ENCODE measurements at regions not wholly inside any gene's neighbourhood (a gene's known extent, or its start where the extent isn't known, plus 50 kb on each side); places are given as distances from the start of the nearest gene placed in this dataset.

DNA sequence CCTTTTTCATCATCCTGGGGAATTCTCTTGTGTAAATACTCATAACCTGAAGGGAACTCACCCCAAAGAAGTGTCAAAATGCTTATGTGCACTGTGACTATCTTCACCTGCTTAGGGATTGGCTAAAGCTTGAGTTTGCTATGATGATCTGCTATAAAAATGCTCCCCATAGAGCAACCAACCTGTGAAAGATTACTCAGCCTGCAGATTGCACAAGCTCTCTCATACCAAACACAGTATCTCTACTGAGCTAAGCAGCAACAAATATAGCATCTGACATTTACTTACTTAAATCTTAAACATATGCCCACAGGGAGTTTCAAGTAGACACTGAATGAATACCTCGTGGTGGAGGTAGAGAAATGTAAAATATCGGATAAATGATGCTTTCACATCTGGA, 725.8 kb downstream of the MRPL39 start:
- no peak overlapping the region for H3K27ac Mint-ChIP-seq
- no peak overlapping the region for H2AFZ ChIP-seq (ENCODE audit: insufficient read depth, low read depth, low read length, poor library complexity, severe bottlenecking)
- H3K4me3 ChIP-seq (ENCODE audit: control extremely low read depth in 1 of 5, extremely low read depth in 1 of 5, insufficient read depth in 1 of 5, low read depth in 2 of 5, low read length in 4 of 5) = no peak overlapping the region
- WGBS (ENCODE audit: insufficient coverage) = 100% methylated on average over 1 of the region's 2 CpGs
- ATAC-seq (ENCODE audit: low read depth) (no peak), DNase-seq (no peak)
- H3K9ac ChIP-seq (ENCODE audit: low read length) = no peak overlapping the region
- peaks cover 6% of the 10 kb centered on the region for H3K27me3 Mint-ChIP-seq
- no peak overlapping the region for H3K4me2 ChIP-seq (replicated peaks; ENCODE audit: low read depth, low read length, poor library complexity, severe bottlenecking)
- ChIA-PET CTCF (no interaction called here), POLR2A (no interaction called here)
- H3K4me3 Mint-ChIP-seq = no peak overlapping the region
- no peaks in the 10 kb centered on the region for H4K20me1 ChIP-seq (ENCODE audit: control insufficient read depth, insufficient read depth, low read length, poor library complexity, severe bottlenecking)
- peaks cover 0 to 9% (median 2%) of the 10 kb centered on the region in 3 donors for H3K9me3 ChIP-seq (ENCODE audit: control extremely low read depth in 1 of 3, control insufficient read depth in 2 of 3, insufficient read depth in 1 of 3, low read length in 2 of 3)
- H3K36me3 ChIP-seq (replicated peaks in 1 of 2; ENCODE audit: control extremely low read depth in 1 of 2, control insufficient read depth in 1 of 2, extremely low read depth in 1 of 2, insufficient read depth in 2 of 2, low read length in 1 of 2) = no peaks in the 10 kb centered on the region
- peaks cover 6% of the 10 kb centered on the region for H3K9me3 Mint-ChIP-seq (ENCODE audit: insufficient read depth)
- H3K4me1 Mint-ChIP-seq = no peaks in the 10 kb centered on the region
- no peak for TF ChIP-seq EZH2 (IDR thresholded peaks at IDR 0.05; ENCODE audit: borderline replicate concordance, insufficient read depth, low read depth, low read length, poor library complexity, severe bottlenecking)
- TF ChIP-seq, protein P1, sequence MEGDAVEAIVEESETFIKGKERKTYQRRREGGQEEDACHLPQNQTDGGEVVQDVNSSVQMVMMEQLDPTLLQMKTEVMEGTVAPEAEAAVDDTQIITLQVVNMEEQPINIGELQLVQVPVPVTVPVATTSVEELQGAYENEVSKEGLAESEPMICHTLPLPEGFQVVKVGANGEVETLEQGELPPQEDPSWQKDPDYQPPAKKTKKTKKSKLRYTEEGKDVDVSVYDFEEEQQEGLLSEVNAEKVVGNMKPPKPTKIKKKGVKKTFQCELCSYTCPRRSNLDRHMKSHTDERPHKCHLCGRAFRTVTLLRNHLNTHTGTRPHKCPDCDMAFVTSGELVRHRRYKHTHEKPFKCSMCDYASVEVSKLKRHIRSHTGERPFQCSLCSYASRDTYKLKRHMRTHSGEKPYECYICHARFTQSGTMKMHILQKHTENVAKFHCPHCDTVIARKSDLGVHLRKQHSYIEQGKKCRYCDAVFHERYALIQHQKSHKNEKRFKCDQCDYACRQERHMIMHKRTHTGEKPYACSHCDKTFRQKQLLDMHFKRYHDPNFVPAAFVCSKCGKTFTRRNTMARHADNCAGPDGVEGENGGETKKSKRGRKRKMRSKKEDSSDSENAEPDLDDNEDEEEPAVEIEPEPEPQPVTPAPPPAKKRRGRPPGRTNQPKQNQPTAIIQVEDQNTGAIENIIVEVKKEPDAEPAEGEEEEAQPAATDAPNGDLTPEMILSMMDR (IDR thresholded peaks at IDR 0.05) = no peak
- H3K27me3 ChIP-seq (replicated peaks in 1 of 4; ENCODE audit: control extremely low read depth in 1 of 4, control insufficient read depth in 3 of 4, insufficient read depth in 4 of 4, low read length in 3 of 4) = no peaks in the 10 kb centered on the region
- intact Hi-C loops (cut with micrococcal nuclease) = no loop called here
- no peak overlapping the region for H3K27ac ChIP-seq (ENCODE audit: low read length in 2 of 2)
- no peaks in the 10 kb centered on the region for H3K4me1 ChIP-seq (ENCODE audit: control insufficient read depth in 2 of 2, insufficient read depth in 2 of 2, low read length in 2 of 2)
- no peaks in the 10 kb centered on the region for H3K79me2 ChIP-seq (ENCODE audit: control insufficient read depth, insufficient read depth, low read length)

DNA sequence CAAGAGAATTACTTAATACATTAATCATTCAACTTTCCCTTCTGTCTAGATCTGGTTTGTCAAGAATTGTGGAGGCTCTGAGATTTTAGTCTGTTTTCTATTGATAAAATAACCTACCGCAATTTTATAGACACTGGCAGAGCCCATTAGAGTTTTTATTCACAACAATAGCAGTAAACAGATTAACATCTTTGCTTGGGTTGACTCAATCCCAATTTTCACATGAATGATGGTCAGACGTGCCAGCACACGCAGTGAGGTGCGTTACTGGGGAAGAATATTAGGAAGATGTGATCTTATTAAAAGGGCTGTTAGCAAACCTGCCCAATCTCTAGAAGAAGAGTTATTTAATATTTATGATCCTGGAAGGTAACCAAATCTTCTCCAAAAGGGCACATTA, 736.6 kb downstream of the MRPL39 start:
- Mint-ChIP-seq H3K27ac (no peak overlapping the region), H3K4me3 (no peak overlapping the region), H3K4me1 (no peaks in the 10 kb centered on the region), H3K27me3 (no peaks in the 10 kb centered on the region), H3K9me3 (ENCODE audit: insufficient read depth) (peaks cover 9% of the 10 kb centered on the region)
- no peaks in the 10 kb centered on the region for H3K4me1 ChIP-seq (ENCODE audit: control insufficient read depth in 2 of 2, insufficient read depth in 2 of 2, low read length in 2 of 2)
- intact Hi-C loops (cut with micrococcal nuclease) = no loop called here
- ChIA-PET POLR2A (no interaction called here), CTCF (no interaction called here)
- peaks cover 0 to 4% (median 0%) of the 10 kb centered on the region in 3 donors for H3K9me3 ChIP-seq (ENCODE audit: control extremely low read depth in 1 of 3, control insufficient read depth in 2 of 3, insufficient read depth in 1 of 3, low read length in 2 of 3)
- H3K27me3 ChIP-seq (replicated peaks in 1 of 4; ENCODE audit: control extremely low read depth in 1 of 4, control insufficient read depth in 3 of 4, insufficient read depth in 4 of 4, low read length in 3 of 4) = no peaks in the 10 kb centered on the region
- H2AFZ ChIP-seq (ENCODE audit: insufficient read depth, low read depth, low read length, poor library complexity, severe bottlenecking) = no peak overlapping the region
- DNase-seq = no peak
- no peak overlapping the region for H3K4me2 ChIP-seq (replicated peaks; ENCODE audit: low read depth, low read length, poor library complexity, severe bottlenecking)
- H3K4me3 ChIP-seq (ENCODE audit: control extremely low read depth in 1 of 5, extremely low read depth in 1 of 5, insufficient read depth in 1 of 5, low read depth in 2 of 5, low read length in 4 of 5) = no peak overlapping the region
- WGBS (ENCODE audit: insufficient coverage) = no CpG with 5 or more reads among the region's 4 CpGs
- no peak overlapping the region for H3K9ac ChIP-seq (ENCODE audit: low read length)
- no peak overlapping the region for H3K27ac ChIP-seq (ENCODE audit: low read length in 2 of 2)
- TF ChIP-seq EZH2 (IDR thresholded peaks at IDR 0.05; ENCODE audit: borderline replicate concordance, insufficient read depth, low read depth, low read length, poor library complexity, severe bottlenecking) = no peak
- TF ChIP-seq, protein P1 (IDR thresholded peaks at IDR 0.05) = no peak
- ATAC-seq (ENCODE audit: low read depth) = no peak
- H4K20me1 ChIP-seq (ENCODE audit: control insufficient read depth, insufficient read depth, low read length, poor library complexity, severe bottlenecking) = no peaks in the 10 kb centered on the region
- no peaks in the 10 kb centered on the region for H3K36me3 ChIP-seq (replicated peaks in 1 of 2; ENCODE audit: control extremely low read depth in 1 of 2, control insufficient read depth in 1 of 2, extremely low read depth in 1 of 2, insufficient read depth in 2 of 2, low read length in 1 of 2)
- H3K79me2 ChIP-seq (ENCODE audit: control insufficient read depth, insufficient read depth, low read length) = no peaks in the 10 kb centered on the region

Data from B cell (primary cell).